Glutamatergic neuron (in vitro differentiated cells): ENCODE measurements at regions not wholly inside any gene's neighbourhood (a gene's known extent, or its start where the extent isn't known, plus 50 kb on each side); places are given as distances from the start of the nearest gene placed in this dataset.
"Not testable (repeated sequence)": the region's sequence is repeated elsewhere in the genome, so short reads cannot be mapped to it uniquely, and the experiment has no call there.

Experiments
- DNase-seq: peaks from one replicate; pipeline ENCODE4 v3.0.0; 2022
- H3K27ac Mint-ChIP-seq: one replicate; pipeline ENCODE4 v1.8.0; 2020; ENCODE audit warnings: mild to moderate bottlenecking, mixed read lengths, inconsistent platforms; ENCODE audit not compliant: unreplicated experiment
- H3K27me3 Mint-ChIP-seq: one replicate; pipeline ENCODE4 v1.8.0; 2020; ENCODE audit warnings: mild to moderate bottlenecking, moderate library complexity, mixed read lengths, inconsistent platforms; ENCODE audit not compliant: unreplicated experiment
- H3K36me3 Mint-ChIP-seq: one replicate; pipeline ENCODE4 v1.8.0; 2020; ENCODE audit warnings: mild to moderate bottlenecking, mixed read lengths, inconsistent platforms; ENCODE audit not compliant: unreplicated experiment
- H3K4me1 Mint-ChIP-seq: one replicate; pipeline ENCODE4 v1.8.0; 2020; ENCODE audit warnings: mild to moderate bottlenecking, low read depth, mixed read lengths, inconsistent platforms; ENCODE audit not compliant: unreplicated experiment
- H3K4me3 Mint-ChIP-seq: one replicate; pipeline ENCODE4 v1.8.0; 2020; ENCODE audit warnings: mild to moderate bottlenecking, mixed read lengths, inconsistent platforms; ENCODE audit not compliant: unreplicated experiment
- H3K9me3 Mint-ChIP-seq: one replicate; pipeline ENCODE4 v1.8.0; 2020; ENCODE audit warnings: mild to moderate bottlenecking, moderate library complexity, mixed read lengths, inconsistent platforms; ENCODE audit not compliant: unreplicated experiment
- TF ChIP-seq, protein P1 (sequence below): fragments of 200-600 bp; sonication (generic); IDR thresholded peaks from one replicate; pipeline ENCODE4 v1.5.0; 2021; ENCODE audit not compliant: partially characterized antibody, unreplicated experiment

DNA sequence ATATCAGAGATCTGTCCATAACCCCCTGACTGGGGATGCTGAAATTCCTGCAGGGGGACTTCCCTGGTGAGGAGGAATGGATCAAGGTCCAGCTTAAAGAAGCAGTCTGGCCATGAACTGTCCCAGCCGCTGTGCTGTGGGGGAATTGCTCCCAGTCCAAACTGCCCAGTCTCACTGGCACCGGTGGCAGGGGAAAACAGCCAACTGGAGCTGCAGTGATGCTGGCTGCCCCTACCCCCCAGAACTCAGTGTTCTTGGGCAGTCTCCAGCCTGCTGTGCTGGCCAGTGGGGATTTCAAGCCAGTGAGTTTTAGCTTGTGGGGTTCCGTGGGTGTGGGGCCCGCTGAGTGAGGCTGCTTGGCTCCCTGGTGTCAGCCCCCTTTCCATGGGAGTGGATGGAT is 306.5 kb upstream of the RPS23 start:
- no peak for DNase-seq
- TF ChIP-seq, protein P1, sequence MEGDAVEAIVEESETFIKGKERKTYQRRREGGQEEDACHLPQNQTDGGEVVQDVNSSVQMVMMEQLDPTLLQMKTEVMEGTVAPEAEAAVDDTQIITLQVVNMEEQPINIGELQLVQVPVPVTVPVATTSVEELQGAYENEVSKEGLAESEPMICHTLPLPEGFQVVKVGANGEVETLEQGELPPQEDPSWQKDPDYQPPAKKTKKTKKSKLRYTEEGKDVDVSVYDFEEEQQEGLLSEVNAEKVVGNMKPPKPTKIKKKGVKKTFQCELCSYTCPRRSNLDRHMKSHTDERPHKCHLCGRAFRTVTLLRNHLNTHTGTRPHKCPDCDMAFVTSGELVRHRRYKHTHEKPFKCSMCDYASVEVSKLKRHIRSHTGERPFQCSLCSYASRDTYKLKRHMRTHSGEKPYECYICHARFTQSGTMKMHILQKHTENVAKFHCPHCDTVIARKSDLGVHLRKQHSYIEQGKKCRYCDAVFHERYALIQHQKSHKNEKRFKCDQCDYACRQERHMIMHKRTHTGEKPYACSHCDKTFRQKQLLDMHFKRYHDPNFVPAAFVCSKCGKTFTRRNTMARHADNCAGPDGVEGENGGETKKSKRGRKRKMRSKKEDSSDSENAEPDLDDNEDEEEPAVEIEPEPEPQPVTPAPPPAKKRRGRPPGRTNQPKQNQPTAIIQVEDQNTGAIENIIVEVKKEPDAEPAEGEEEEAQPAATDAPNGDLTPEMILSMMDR = no peak
- no peaks in the 10 kb centered on the region for H3K4me1 Mint-ChIP-seq
- H3K27ac Mint-ChIP-seq = no peak overlapping the region
- no peak overlapping the region for H3K4me3 Mint-ChIP-seq
- H3K36me3 Mint-ChIP-seq = peaks cover 17% of the 10 kb centered on the region
- H3K9me3 Mint-ChIP-seq = peaks cover 9% of the 10 kb centered on the region
- H3K27me3 Mint-ChIP-seq = no peaks in the 10 kb centered on the region

DNA sequence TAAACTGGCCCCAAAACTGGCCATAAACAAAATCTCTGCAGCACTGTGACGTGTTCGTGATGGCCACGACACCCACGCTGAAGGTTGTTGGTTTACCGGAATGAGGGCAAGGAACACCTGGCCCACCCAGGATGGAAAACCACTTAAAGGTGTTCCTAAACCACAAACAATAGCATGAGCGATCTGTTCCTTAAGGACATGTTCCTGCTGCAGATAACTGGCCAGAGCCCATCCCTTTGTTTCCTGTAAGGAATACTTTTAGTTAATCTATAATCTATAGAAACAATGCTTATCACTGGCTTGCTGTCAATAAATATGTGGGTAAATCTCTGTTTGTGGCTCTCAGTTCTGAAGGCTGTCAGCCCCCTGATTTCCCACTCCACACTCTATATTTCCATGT is 305.2 kb upstream of the RPS23 start:
- not testable (repeated sequence) for DNase-seq, H3K4me3 Mint-ChIP-seq, H3K9me3 Mint-ChIP-seq, H3K4me1 Mint-ChIP-seq, H3K27me3 Mint-ChIP-seq, H3K27ac Mint-ChIP-seq
- peaks cover 17% of the 10 kb centered on the region for H3K36me3 Mint-ChIP-seq

DNA sequence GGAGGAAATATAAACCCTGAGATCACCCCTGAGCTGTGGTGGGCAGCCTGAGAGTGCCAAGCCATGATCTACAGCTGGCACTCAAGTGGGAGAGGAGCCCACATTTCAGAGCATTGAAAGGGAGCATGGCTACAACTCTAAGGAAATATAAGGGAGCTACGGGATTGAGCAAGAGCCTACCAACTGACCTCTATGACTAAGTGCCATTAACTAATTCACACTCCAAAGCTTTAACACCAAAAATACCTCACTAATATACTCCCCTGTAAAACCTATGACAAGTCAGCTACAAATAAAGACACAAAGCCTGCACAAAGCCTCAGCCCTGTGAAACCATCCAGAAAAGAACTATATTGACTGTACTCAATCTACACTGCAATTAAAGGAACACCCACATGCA is 286.8 kb upstream of the RPS23 start:
- no peak overlapping the region for H3K4me3 Mint-ChIP-seq
- H3K27me3 Mint-ChIP-seq = no peaks in the 10 kb centered on the region
- no peak overlapping the region for H3K27ac Mint-ChIP-seq
- H3K4me1 Mint-ChIP-seq = no peaks in the 10 kb centered on the region
- no peaks in the 10 kb centered on the region for H3K9me3 Mint-ChIP-seq
- TF ChIP-seq, protein P1 = no peak
- H3K36me3 Mint-ChIP-seq = peaks cover 4% of the 10 kb centered on the region
- no peak for DNase-seq

DNA sequence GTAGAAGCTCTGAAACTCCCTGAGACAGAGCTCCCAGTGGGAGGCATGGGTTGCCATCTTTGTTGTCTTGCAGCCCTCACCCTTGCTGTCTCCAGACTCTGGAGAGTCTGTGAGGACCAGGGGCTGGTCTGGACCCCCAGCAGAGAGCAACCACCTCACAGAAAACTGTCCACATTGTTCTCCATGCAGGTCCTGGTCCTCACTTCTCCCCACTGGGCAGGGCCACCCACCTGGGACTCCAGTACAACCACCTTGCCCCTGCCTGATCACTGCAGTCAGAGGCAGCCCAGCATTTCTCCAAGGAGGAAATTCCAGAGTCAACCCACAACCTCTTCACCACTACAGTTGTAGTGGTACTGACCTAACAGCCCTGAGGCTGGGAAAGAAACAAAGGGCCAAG is 285.6 kb upstream of the RPS23 start:
- no peaks in the 10 kb centered on the region for H3K9me3 Mint-ChIP-seq
- TF ChIP-seq, protein P1 = no peak
- no peak for DNase-seq
- H3K4me1 Mint-ChIP-seq = no peaks in the 10 kb centered on the region
- H3K27me3 Mint-ChIP-seq = no peaks in the 10 kb centered on the region
- peaks cover 4% of the 10 kb centered on the region for H3K36me3 Mint-ChIP-seq
- no peak overlapping the region for H3K4me3 Mint-ChIP-seq
- no peak overlapping the region for H3K27ac Mint-ChIP-seq

DNA sequence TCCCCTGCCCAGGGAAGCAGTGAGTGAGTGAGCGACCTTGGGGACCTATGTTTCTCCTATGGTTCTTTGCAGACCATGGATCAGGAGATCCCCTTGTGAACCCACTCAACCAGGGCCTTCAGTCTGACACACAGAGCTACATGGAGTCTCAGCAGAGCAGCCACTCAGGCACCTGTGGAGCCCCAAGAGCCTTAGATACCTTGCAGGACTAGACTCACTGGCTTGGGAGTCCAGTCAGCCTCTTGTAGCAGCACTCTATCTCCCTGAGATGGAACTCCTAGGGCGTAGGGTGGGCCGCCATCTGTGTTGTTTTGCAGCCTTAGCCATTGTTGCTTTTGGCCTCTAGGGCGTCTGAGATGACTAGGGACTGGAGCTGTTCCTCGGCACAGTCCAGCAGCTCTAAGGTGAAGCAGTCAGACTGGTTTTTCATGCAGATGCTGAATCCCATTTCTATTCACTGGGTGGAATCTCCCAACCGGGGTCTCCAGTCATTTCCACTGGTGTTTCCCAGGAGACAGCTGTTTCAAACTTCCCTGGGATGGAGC is 284.6 kb upstream of the RPS23 start:
- TF ChIP-seq, protein P1 = no peak
- Mint-ChIP-seq H3K27me3 (no peaks in the 10 kb centered on the region), H3K36me3 (peaks cover 4% of the 10 kb centered on the region), H3K27ac (no peak overlapping the region), H3K9me3 (no peaks in the 10 kb centered on the region), H3K4me1 (no peaks in the 10 kb centered on the region), H3K4me3 (no peak overlapping the region)
- DNase-seq = no peak
